Epithelial cell of proximal tubule (primary cell): ENCODE measurements at regions not wholly inside any gene's neighbourhood (a gene's known extent, or its start where the extent isn't known, plus 50 kb on each side); places are given as distances from the start of the nearest gene placed in this dataset.

ENCODE experiments used
- DNase-seq: peaks from one replicate; pipeline ENCODE4 v3.0.0-alpha.2; 2011; ENCODE audit warnings: low read depth
- H3K4me3 ChIP-seq: 2 replicates; pipeline ENCODE4 v1.5.1; 2011; ENCODE audit warnings: low read depth, mild to moderate bottlenecking, low read length
- TF ChIP-seq, protein P1 (sequence below): conservative IDR thresholded peaks from 2 replicates; pipeline ENCODE4 v1.5.1; 2012; ENCODE audit warnings: low read depth, mild to moderate bottlenecking, low read length

DNA sequence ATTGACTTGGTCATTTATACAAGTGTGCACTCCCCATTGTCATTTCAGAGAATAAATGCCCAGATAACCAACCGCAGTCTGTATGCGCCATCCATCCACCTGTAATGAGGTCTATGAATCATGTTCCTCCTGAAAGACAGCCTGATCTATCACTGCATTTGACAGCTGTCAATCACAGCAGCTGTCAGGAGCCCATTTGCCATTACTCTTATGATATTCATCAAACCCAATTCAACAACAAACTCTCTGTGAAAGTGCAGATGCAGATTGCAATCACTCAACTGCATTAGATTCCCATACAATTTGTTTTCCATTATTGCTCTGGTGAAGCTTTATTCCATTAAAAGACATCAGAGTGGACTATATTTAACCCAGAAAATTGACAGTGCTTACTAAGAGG is 586.9 kb upstream of the KIRREL3 start:
- TF ChIP-seq, protein P1, sequence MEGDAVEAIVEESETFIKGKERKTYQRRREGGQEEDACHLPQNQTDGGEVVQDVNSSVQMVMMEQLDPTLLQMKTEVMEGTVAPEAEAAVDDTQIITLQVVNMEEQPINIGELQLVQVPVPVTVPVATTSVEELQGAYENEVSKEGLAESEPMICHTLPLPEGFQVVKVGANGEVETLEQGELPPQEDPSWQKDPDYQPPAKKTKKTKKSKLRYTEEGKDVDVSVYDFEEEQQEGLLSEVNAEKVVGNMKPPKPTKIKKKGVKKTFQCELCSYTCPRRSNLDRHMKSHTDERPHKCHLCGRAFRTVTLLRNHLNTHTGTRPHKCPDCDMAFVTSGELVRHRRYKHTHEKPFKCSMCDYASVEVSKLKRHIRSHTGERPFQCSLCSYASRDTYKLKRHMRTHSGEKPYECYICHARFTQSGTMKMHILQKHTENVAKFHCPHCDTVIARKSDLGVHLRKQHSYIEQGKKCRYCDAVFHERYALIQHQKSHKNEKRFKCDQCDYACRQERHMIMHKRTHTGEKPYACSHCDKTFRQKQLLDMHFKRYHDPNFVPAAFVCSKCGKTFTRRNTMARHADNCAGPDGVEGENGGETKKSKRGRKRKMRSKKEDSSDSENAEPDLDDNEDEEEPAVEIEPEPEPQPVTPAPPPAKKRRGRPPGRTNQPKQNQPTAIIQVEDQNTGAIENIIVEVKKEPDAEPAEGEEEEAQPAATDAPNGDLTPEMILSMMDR: no peak
- DNase-seq: no peak
- no peak overlapping the region for H3K4me3 ChIP-seq

DNA sequence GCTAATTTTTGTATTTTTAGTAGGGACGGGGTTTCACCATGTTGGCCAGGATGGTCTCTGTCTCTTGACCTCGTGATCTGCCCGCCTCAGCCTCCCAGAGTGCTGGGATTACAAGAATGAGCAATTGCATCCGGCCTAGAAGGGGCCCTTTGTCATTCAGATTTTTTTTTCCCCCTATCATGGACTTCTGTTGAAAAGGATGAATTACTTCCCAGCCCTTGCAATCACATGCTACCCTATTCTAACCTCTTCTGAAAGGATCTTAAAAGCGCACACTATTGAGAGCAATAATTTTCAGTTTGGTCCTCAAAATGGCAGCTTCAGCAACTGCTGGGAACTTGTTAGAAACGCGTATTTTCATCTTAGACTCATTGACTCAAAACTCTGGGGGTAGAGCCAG is 575.6 kb upstream of the KIRREL3 start:
- TF ChIP-seq, protein P1: no peak
- H3K4me3 ChIP-seq: no peak overlapping the region
- no peak for DNase-seq

DNA sequence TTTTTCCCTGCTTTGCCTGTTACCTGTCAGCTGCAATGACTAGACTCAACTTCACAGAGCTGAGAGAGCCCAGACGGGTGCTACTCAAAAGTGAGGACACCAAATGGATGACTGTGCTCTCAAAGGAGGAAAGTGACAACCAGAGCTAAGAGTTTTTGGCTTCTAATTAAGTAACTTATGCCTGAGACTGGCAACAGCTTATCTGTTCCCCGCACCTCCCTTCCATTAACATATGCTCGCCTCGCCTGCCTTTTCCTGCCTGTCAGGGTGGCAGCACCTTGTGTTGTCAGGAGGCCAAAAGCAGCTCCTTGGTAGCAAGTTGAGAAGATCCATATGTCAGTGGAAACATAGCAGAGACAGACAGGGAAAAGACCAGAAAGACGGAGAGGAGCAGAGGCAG is 573.9 kb upstream of the KIRREL3 start:
- no peak overlapping the region for H3K4me3 ChIP-seq
- TF ChIP-seq, protein P1: no peak
- DNase-seq: no peak

DNA sequence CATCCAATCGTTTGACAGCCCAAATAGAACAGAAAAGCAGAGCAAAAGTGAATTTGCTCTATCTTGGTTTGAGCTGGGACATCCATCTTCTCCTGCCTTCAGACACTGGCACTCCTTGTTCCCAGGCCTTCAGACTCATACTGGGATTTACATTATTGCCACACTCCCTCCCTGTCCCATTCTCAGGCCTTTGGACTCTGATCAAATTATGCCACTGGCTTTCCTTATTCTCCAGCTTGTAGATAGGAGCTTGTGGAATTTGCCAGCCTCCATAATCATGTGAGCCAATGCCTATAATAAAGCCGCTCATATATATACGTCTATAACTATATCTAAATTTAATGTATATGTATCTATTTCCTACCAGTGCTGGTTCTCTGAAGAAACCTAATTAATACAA is 568.3 kb upstream of the KIRREL3 start:
- TF ChIP-seq, protein P1: no peak
- DNase-seq: no peak
- no peak overlapping the region for H3K4me3 ChIP-seq

DNA sequence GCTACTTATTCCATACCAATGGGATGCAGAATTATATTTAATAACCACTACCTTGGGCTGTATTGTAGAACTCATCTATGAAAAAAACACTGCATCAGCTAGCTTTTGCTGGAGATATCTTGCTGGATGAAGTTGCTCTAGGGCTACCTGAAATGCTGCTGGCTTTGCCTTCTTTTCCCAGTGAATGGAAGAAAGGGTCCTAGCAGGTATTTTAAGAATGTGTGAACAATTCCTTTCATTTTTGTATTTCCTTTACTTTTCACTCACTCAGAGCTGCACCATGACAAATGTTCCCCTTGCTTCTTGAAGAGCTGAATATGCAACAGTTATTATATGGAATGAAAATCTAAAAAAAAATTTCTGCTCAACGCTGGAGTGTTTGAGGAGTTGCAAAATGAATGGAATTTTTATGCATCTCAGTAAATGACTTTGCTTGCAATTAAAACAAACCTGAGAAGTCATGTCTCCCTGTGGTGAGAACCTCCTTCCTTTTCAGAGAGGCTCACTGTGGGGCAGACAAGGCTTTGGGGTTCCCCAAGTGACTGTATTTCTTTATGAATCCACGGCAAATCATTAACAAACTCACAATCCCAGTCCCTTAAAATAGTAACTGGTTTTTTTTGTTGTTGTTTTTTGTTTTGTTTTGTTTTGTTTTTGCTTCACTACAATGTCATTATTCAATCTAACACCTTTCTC is 566.8 kb upstream of the KIRREL3 start:
- no peak overlapping the region for H3K4me3 ChIP-seq
- TF ChIP-seq, protein P1: no peak
- DNase-seq: no peak

DNA sequence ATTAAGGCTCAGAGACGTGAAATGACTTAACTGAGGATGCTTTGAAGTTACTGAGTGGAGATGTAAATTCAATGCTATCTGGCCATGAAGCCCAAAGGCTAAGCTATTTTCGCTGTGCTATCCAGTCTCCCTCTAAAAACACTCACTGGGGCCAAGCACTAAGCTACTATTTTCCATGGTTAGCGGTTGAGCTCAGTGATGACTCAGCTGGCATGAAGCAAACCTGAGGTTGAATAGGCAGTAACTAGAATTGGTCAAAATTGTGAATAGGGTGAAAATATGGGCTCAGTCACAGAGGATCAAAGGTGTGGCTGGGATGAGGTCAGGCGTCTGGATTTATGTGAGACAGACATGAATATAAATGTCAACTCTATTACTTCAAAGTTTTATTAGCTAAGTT is 564.2 kb upstream of the KIRREL3 start:
- no peak overlapping the region for H3K4me3 ChIP-seq
- no peak for DNase-seq
- TF ChIP-seq, protein P1: no peak

DNA sequence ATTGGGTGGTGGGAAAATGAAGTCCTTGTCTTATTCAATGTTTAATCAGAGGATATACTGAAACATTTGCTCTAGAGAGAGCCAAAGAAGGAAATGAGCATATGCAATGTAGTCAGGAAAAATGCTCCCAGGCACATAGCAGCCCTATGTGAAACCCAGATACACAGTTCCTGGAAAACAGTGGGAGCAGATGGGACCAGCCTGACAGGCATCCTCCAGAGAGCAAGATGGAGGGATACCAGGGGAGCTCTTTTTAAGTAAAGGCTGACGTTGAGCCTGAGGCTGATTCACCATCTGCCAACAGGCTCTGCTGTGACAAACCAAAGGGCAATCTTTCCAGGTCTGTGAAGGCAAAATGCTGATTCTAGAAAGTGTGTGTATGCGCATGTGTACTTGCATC is 559.4 kb upstream of the KIRREL3 start:
- no peak overlapping the region for H3K4me3 ChIP-seq
- TF ChIP-seq, protein P1: no peak
- DNase-seq: no peak
